ENCODE measurements at regions not wholly inside any gene's neighbourhood (a gene's known extent, or its start where the extent isn't known, plus 50 kb on each side); places are given as distances from the start of the nearest gene placed in this dataset.

DNA sequence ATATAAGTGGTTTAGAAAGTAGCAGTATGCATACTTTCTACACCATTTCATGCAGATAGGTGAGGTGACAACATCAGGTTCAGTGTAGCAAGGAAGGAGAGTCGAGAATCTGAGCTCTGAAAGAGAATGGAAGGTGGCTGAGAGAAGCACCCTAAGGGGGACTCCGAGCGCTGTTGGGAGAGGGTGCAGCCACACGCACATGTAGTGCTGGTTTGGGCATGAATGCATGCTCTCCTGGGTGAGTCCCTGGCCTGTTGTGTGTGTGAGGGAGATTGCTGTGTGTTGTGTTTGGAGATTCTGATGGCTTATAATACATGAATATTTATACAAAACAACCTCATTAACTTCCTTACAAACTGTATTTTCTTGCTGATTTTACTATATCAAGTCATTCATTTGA lies 180.3 kb upstream of the LRIG3 start:
- DNase-seq (ENCODE audit: low read depth), result no peak
- TF ChIP-seq, protein P1, sequence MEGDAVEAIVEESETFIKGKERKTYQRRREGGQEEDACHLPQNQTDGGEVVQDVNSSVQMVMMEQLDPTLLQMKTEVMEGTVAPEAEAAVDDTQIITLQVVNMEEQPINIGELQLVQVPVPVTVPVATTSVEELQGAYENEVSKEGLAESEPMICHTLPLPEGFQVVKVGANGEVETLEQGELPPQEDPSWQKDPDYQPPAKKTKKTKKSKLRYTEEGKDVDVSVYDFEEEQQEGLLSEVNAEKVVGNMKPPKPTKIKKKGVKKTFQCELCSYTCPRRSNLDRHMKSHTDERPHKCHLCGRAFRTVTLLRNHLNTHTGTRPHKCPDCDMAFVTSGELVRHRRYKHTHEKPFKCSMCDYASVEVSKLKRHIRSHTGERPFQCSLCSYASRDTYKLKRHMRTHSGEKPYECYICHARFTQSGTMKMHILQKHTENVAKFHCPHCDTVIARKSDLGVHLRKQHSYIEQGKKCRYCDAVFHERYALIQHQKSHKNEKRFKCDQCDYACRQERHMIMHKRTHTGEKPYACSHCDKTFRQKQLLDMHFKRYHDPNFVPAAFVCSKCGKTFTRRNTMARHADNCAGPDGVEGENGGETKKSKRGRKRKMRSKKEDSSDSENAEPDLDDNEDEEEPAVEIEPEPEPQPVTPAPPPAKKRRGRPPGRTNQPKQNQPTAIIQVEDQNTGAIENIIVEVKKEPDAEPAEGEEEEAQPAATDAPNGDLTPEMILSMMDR (IDR thresholded peaks at IDR 0.05; ENCODE audit: low read depth, low read length, missing control alignments), result no peak

GRCh38 chr12:59097876-59098275 lies 177.6 kb upstream of the LRIG3 start:
- TF ChIP-seq, protein P1 (IDR thresholded peaks at IDR 0.05; ENCODE audit: low read depth, low read length, missing control alignments), result no peak
- H3K4me3 ChIP-seq (ENCODE audit: low read depth, low read length), result no peak overlapping the region
- DNase-seq (ENCODE audit: low read depth), result no peak

More for the DNA sequence above, 180.3 kb upstream of the LRIG3 start:
- no peak overlapping the region for H3K4me3 ChIP-seq (ENCODE audit: low read depth, low read length)

- TF ChIP-seq, protein P1 (IDR thresholded peaks at IDR 0.05; ENCODE audit: low read depth, low read length, missing control alignments), result no peak
- H3K4me3 ChIP-seq (ENCODE audit: low read depth, low read length), result no peak overlapping the region
- DNase-seq (ENCODE audit: low read depth), result no peak
These were observed 175.9 kb upstream of the LRIG3 start for GRCh38 chr12:59096246-59096645.

DNA sequence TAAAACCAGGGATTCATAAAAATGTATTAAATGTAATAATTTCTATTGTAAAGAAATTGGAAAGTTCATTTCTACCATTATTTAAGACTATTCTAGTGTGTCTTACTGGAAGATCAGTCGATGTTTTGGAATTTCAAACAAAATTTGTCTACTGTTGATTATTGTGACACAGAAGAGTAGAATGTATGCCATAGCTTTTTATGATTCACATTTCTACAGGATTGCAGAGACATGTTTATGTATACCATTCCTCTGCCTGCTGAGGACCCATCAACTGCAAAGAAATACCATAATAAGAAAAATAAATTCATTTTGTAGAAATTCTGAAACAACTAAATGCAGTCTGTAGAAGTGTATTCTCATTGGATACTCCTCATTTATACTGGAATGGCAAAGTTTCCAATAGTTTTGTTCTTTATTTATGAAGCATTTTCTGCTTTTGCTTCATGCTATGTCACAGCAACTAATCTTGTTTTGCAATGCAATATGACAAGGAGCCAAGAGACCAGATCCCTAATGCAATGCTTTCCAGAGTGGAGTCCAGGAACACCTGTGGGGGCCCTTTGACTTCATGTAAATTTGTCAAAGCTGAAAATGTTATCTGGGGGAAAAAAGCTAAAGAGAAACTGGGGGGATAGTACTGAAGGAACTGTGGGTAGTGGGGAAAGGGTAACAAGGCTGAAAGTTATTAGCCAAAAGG lies 172.9 kb upstream of the LRIG3 start:
- TF ChIP-seq, protein P1 (IDR thresholded peaks at IDR 0.05; ENCODE audit: low read depth, low read length, missing control alignments), result no peak
- no peak for DNase-seq (ENCODE audit: low read depth)
- no peak overlapping the region for H3K4me3 ChIP-seq (ENCODE audit: low read depth, low read length)

DNA sequence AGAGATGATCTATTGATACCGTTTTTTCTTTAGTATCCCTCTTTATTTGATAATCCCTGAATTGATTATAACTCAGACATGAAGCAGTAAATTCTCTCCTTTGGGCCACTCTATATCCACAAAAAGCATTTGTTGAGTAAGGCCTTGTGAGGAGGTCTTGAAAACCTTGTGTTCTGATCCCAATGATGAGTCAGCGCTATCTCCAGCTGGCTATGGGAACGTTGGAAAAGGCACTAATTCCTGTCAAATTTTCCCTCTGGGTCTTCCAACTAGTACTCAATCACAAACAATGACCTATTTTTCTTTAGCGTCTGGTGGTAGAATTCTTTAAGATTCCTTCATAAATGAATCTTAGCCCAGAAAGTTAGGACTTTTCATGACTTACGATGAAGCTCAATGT lies 168.4 kb upstream of the LRIG3 start:
- no peak for DNase-seq (ENCODE audit: low read depth)
- TF ChIP-seq, protein P1 (IDR thresholded peaks at IDR 0.05; ENCODE audit: low read depth, low read length, missing control alignments), result no peak
- H3K4me3 ChIP-seq (ENCODE audit: low read depth, low read length), result no peak overlapping the region

GRCh38 chr12:59087691-59088090 lies 167.4 kb upstream of the LRIG3 start:
- H3K4me3 ChIP-seq (ENCODE audit: low read depth, low read length), result no peak overlapping the region
- no peak for DNase-seq (ENCODE audit: low read depth)
- TF ChIP-seq, protein P1 (IDR thresholded peaks at IDR 0.05; ENCODE audit: low read depth, low read length, missing control alignments), result no peak

DNA sequence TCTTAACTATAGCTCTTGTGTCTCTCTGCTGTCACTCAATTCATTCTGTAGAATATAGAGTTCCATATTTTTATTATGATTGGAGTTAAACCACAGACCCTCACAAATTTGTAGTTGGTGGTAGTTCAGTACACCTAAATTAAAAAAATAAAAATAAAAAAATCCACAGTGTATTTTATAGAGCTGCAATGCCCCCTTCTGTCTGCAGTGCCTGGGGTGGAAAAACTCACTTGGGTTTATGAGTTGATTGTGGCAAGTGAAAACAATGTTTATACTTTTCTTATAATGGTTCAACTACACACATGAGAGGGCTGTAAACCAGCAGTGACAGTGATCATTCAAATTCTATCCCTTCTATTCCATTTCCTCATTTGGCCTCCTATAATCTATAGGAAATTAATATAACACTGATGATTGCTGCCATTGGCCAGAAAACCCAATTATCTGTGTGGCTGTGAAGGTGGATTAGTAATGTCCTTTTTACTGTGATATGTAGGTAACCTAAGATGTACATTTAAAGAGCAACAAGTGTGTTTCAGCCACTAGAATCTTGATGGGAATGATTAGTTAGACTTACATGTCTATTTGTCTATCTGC lies 166.9 kb upstream of the LRIG3 start:
- H3K4me3 ChIP-seq (ENCODE audit: low read depth, low read length), result no peak overlapping the region
- DNase-seq (ENCODE audit: low read depth), result no peak
- TF ChIP-seq, protein P1 (IDR thresholded peaks at IDR 0.05; ENCODE audit: low read depth, low read length, missing control alignments), result no peak
